ENCODE measurements at regions not wholly inside any gene's neighbourhood (a gene's known extent, or its start where the extent isn't known, plus 50 kb on each side); places are given as distances from the start of the nearest gene placed in this dataset.

DNA sequence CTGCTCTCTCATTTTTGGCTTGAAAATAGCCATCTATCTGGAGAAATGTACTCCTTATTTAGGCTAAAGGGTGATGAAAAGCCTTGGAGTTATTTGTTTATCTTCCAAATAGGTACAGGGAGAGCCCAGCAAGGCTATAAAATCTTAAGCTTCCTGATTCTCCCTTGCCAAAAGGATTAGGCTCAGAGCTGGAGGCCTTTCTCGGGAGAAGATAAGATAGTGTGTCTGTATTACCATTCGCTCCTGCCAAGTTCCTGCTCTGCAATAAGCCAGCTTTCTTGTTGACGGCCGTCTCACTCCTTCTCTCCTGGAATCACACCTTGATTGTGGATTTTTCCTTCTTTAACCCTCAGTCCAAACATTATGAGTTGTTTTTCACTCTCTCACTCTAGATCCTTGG is 171.8 kb upstream of the TTC29 start:
- TF ChIP-seq ZNF473 (tag by site-specific recombination; IDR thresholded peaks at IDR 0.05) (no peak), ZNF274 (IDR thresholded peaks at IDR 0.05; ENCODE audit: low read length) (no peak), ZNF274 (tag by site-specific recombination; IDR thresholded peaks at IDR 0.05; ENCODE audit: borderline replicate concordance) (no peak), CTCF (tag by site-specific recombination; IDR thresholded peaks at IDR 0.05) (no peak), BCL11A (tag by site-specific recombination; IDR thresholded peaks at IDR 0.05; ENCODE audit: low read depth) (no peak), ZNF701 (tag by site-specific recombination; IDR thresholded peaks at IDR 0.05) (no peak), HOXD13 (CRISPR knock-in tag; IDR thresholded peaks at IDR 0.05; ENCODE audit: borderline replicate concordance) (no peak)
- TF ChIP-seq, protein P1, sequence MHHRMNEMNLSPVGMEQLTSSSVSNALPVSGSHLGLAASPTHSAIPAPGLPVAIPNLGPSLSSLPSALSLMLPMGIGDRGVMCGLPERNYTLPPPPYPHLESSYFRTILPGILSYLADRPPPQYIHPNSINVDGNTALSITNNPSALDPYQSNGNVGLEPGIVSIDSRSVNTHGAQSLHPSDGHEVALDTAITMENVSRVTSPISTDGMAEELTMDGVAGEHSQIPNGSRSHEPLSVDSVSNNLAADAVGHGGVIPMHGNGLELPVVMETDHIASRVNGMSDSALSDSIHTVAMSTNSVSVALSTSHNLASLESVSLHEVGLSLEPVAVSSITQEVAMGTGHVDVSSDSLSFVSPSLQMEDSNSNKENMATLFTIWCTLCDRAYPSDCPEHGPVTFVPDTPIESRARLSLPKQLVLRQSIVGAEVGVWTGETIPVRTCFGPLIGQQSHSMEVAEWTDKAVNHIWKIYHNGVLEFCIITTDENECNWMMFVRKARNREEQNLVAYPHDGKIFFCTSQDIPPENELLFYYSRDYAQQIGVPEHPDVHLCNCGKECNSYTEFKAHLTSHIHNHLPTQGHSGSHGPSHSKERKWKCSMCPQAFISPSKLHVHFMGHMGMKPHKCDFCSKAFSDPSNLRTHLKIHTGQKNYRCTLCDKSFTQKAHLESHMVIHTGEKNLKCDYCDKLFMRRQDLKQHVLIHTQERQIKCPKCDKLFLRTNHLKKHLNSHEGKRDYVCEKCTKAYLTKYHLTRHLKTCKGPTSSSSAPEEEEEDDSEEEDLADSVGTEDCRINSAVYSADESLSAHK (tag by site-specific recombination; IDR thresholded peaks at IDR 0.05) = no peak

Data from HEK293 (cell line).